ENCODE measurements at regions not wholly inside any gene's neighbourhood (a gene's known extent, or its start where the extent isn't known, plus 50 kb on each side); places are given as distances from the start of the nearest gene placed in this dataset.

- TF ChIP-seq REST (IDR thresholded peaks at IDR 0.05; ENCODE audit: insufficient read depth in 1 of 2, low read depth in 2 of 2, low read length in 2 of 2) (no peak), POLR2AphosphoS5 (IDR thresholded peaks at IDR 0.05; ENCODE audit: low read depth, low read length) (no peak), TAF1 (IDR thresholded peaks at IDR 0.05; ENCODE audit: borderline replicate concordance, insufficient read depth, low read length) (no peak)
These were observed 310.4 kb downstream of the HGF start for GRCh38 chr7:81459485-81459884.

Data from PFSK-1 (cell line).